ENCODE measurements at regions not wholly inside any gene's neighbourhood (a gene's known extent, or its start where the extent isn't known, plus 50 kb on each side); places are given as distances from the start of the nearest gene placed in this dataset.

GRCh38 chr2:165033402-165033801, 78.1 kb upstream of the SLC38A11 start:
- no peak for DNase-seq

- no peak for DNase-seq
Observed at GRCh38 chr2:165032559-165032958, 77.2 kb upstream of the SLC38A11 start.

GRCh38 chr2:165024199-165024598, 68.9 kb upstream of the SLC38A11 start:
- no peak for DNase-seq

DNA sequence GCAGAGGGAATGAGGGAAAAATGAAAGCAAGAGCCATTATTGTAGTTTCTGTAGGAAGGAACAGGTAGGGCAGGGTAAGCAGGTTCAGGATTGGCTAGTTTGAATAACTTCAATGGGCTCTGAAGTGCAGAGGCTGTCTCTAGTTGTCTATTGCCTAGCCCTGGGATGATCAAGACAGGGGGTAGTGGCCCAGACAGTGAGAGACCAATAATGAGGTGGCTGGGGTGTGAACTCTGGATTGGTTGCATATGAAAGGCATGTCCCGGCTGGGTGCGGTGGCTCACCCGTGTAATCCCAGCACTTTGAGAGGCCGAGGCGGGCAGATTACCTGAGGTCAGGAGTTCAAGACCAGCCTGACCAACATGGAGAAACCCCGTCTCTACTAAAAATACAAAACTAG, 67.5 kb upstream of the SLC38A11 start:
- no peak for DNase-seq

GRCh38 chr2:165017966-165018596, 62.8 kb upstream of the SLC38A11 start:
- no peak for DNase-seq

DNA sequence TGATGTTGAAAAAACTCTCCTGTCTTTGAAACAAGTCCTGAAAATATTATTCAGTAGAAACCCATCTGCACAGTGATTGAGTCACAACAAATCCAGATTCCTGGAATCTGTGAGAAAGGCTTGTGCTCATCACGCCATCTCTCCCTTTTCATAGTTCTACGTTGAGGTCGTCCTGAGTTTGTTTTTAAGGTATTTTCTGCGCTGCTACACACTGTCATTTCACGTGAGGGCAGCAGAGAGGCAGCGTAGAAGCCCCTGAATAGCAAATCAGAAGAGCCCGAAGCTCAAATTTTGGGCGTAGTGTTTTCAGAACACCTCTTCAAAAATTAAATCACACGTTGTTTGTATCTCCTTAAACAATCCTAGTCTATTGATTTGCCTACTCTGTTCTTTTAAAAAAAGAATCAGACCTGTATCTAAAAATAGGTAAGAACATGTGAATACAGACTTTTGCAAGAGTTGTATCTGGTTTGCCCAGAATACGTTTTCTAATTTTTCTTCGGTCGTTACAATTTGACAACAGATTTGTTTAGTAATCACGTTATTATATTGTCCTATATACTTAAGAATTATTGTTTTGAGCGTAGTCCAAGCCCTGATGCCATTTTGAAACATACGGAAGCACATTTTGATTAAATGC, 61.6 kb upstream of the SLC38A11 start:
- peak; percentile 39 for DNase-seq

- peak; percentile 17 for DNase-seq
Observed at GRCh38 chr2:165015052-165015642, 59.8 kb upstream of the SLC38A11 start.

GRCh38 chr2:165013944-165014619, 58.8 kb upstream of the SLC38A11 start:
- no peak for DNase-seq

DNA sequence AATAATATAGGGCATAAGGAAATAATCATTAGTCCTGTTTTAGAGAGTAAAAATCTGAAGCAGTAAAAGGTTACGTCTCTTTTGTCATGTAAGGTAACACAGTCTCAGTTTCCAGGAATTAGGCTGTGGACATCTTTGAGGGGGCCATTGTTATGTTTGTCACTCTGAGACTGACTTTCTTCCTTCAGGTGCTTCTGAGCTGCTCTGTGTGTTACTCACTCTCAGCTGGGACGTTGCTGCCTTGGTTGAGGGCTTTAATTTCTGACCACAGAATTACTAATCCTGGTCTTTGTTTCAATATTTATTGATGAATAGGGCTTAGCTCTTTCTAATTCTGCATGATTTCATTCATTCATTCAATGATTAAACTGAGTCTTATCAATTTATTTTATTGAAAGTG, 55.9 kb upstream of the SLC38A11 start:
- no peak for DNase-seq

GRCh38 chr2:165010556-165010955, 55.2 kb upstream of the SLC38A11 start:
- no peak for DNase-seq

DNA sequence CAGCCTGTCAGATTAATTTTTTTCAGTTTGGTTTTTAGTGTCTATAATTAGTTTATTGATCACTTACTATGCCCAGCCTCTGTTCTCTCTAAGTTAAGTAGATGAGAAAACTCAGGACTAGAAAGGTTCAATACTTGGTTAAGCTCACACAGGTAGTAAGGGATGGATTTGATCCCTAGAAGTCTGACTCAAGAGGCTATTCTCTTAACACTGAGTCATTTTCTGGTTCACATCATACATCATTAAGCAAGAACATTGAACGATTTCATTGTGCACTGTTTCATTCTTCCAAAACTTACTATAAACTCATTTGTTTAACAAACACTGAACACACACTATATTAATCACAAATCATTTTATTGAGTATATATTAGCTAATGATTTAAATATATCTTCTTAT, 54.1 kb upstream of the SLC38A11 start:
- DNase-seq, result no peak

GRCh38 chr2:165008730-165009315, 53.5 kb upstream of the SLC38A11 start:
- DNase-seq, result no peak

- no peak for DNase-seq
Observed at GRCh38 chr2:165007161-165007744, 51.9 kb upstream of the SLC38A11 start.
